ENCODE measurements at regions not wholly inside any gene's neighbourhood (a gene's known extent, or its start where the extent isn't known, plus 50 kb on each side); places are given as distances from the start of the nearest gene placed in this dataset.
"Not testable (repeated sequence)": the region's sequence is repeated elsewhere in the genome, so short reads cannot be mapped to it uniquely, and the experiment has no call there.

GRCh38 chr2:177000061-177000714, 212.4 kb upstream of the HNRNPA3 start:
- DNase-seq: no peak

- DNase-seq: no peak
These were observed 211.9 kb upstream of the HNRNPA3 start for GRCh38 chr2:177000715-177001072.

GRCh38 chr2:177001334-177001733, 211.3 kb upstream of the HNRNPA3 start:
- DNase-seq: no peak

- no peak for DNase-seq
These were observed 209.6 kb upstream of the HNRNPA3 start for GRCh38 chr2:177002983-177003382.

GRCh38 chr2:177007726-177008125, 204.9 kb upstream of the HNRNPA3 start:
- DNase-seq: not testable (repeated sequence)

- not testable (repeated sequence) for DNase-seq
These were observed 203.9 kb upstream of the HNRNPA3 start for GRCh38 chr2:177008662-177009061.

GRCh38 chr2:177010146-177010545, 202.4 kb upstream of the HNRNPA3 start:
- DNase-seq: no peak

- DNase-seq: no peak
These were observed 201.7 kb upstream of the HNRNPA3 start for GRCh38 chr2:177010861-177011260.

- no peak for DNase-seq
These were observed 197.6 kb upstream of the HNRNPA3 start for GRCh38 chr2:177014946-177015345.

- no peak for DNase-seq
These were observed 197.2 kb upstream of the HNRNPA3 start for GRCh38 chr2:177015356-177015923.

GRCh38 chr2:177020524-177021119, 192.0 kb upstream of the HNRNPA3 start:
- DNase-seq: no peak

- DNase-seq: no peak
These were observed 190.8 kb upstream of the HNRNPA3 start for GRCh38 chr2:177021706-177022343.

- no peak for DNase-seq
These were observed 187.8 kb upstream of the HNRNPA3 start for GRCh38 chr2:177024765-177025164.

- no peak for DNase-seq
These were observed 186.3 kb upstream of the HNRNPA3 start for GRCh38 chr2:177026253-177026652.

GRCh38 chr2:177026956-177027355, 185.6 kb upstream of the HNRNPA3 start:
- no peak for DNase-seq

- DNase-seq: no peak
These were observed 184.3 kb upstream of the HNRNPA3 start for GRCh38 chr2:177028296-177028695.

- DNase-seq: no peak
These were observed 183.5 kb upstream of the HNRNPA3 start for GRCh38 chr2:177029075-177029474.

- DNase-seq: no peak
These were observed 183.1 kb upstream of the HNRNPA3 start for GRCh38 chr2:177029501-177029900.

GRCh38 chr2:177029901-177030300, 182.7 kb upstream of the HNRNPA3 start:
- no peak for DNase-seq

GRCh38 chr2:177030451-177031105, 182.0 kb upstream of the HNRNPA3 start:
- no peak for DNase-seq

- no peak for DNase-seq
These were observed 181.0 kb upstream of the HNRNPA3 start for GRCh38 chr2:177031438-177032180.

- DNase-seq: no peak
These were observed 175.8 kb upstream of the HNRNPA3 start for GRCh38 chr2:177036747-177037146.

- no peak for DNase-seq
These were observed 175.0 kb upstream of the HNRNPA3 start for GRCh38 chr2:177037569-177037968.
